Body of pancreas (tissue), 4 donors: ENCODE measurements at regions not wholly inside any gene's neighbourhood (a gene's known extent, or its start where the extent isn't known, plus 50 kb on each side); places are given as distances from the start of the nearest gene placed in this dataset.

ENCODE experiments used
- CTCF ChIP-seq, 7 experiments: fragments of 450-650 bp in 4 of 7; fragments of 200-600 bp in 3 of 7; sonication (generic) in 3 of 7; IDR thresholded peaks; one replicate each; pipeline ENCODE4 v1.5.1; 2016 to 2019; ENCODE audit warnings: antibody characterized with exemption in 7 of 7
- POLR2A ChIP-seq, 3 donors: fragments of 450-650 bp; IDR thresholded peaks; one replicate each; pipeline ENCODE4 v1.6.1; 2016; ENCODE audit warnings: antibody characterized with exemption in 3 of 3, mild to moderate bottlenecking in 2 of 3

GRCh38 chr12:92641291-92641690 is 61.5 kb upstream of the PLEKHG7 start:
- no peak for TF ChIP-seq CTCF (IDR thresholded peaks at IDR 0.05)
- no peak for TF ChIP-seq POLR2A (IDR thresholded peaks at IDR 0.05)
